H1 (cell line): ENCODE measurements at regions not wholly inside any gene's neighbourhood (a gene's known extent, or its start where the extent isn't known, plus 50 kb on each side); places are given as distances from the start of the nearest gene placed in this dataset.

Source experiments
- ASH2L ChIP-seq: fragments of 200-600, 300-600 bp; sonication (generic); IDR thresholded peaks from one replicate; pipeline ENCODE4 v1.7.1; 2017; ENCODE audit warnings: low read length
- BACH1 ChIP-seq: IDR thresholded peaks from 2 replicates; pipeline ENCODE4 v1.6.1; 2012; ENCODE audit warnings: low read length, improper control_type of control experiment
- BCL11A ChIP-seq, 2 experiments: IDR thresholded peaks; one replicate each; pipeline ENCODE4 v1.6.1; 2011; ENCODE audit warnings: low read depth in 2 of 2, low read length in 2 of 2, mild to moderate bottlenecking in 2 of 2
- JUND ChIP-seq: IDR thresholded peaks from 2 replicates; pipeline ENCODE4 v1.6.1; 2011; ENCODE audit warnings: mild to moderate bottlenecking, improper control_type of control experiment, low read length
- KDM5A ChIP-seq: fragments of 200-600 bp; IDR thresholded peaks from 2 replicates; pipeline ENCODE4 v1.7.1; 2012; ENCODE audit warnings: mild to moderate bottlenecking, low read length, inconsistent platforms, mixed read lengths
- SP2 ChIP-seq: IDR thresholded peaks from 2 replicates; pipeline ENCODE4 v1.6.1; 2012; ENCODE audit warnings: mild to moderate bottlenecking, low read length, inconsistent platforms
- SP4 ChIP-seq: IDR thresholded peaks from 2 replicates; pipeline ENCODE4 v1.6.1; 2012; ENCODE audit warnings: low read length, inconsistent platforms
- USF2 ChIP-seq: IDR thresholded peaks from 2 replicates; pipeline ENCODE4 v1.6.1; 2011; ENCODE audit warnings: low read length, improper control_type of control experiment
- TF ChIP-seq, protein P1 (sequence below), 3 experiments: IDR thresholded peaks; 1 replicate in 2 of 3; 2 replicates in 1 of 3; pipeline versions ENCODE4 v1.5.1 to v1.6.1; 2011; ENCODE audit warnings: low read length in 3 of 3, mild to moderate bottlenecking in 3 of 3, inconsistent platforms in 2 of 3, low read depth in 1 of 3, moderate library complexity in 1 of 3; ENCODE audit not compliant: insufficient read depth in 1 of 3; ENCODE audit errors: control extremely low read depth in 1 of 3

DNA sequence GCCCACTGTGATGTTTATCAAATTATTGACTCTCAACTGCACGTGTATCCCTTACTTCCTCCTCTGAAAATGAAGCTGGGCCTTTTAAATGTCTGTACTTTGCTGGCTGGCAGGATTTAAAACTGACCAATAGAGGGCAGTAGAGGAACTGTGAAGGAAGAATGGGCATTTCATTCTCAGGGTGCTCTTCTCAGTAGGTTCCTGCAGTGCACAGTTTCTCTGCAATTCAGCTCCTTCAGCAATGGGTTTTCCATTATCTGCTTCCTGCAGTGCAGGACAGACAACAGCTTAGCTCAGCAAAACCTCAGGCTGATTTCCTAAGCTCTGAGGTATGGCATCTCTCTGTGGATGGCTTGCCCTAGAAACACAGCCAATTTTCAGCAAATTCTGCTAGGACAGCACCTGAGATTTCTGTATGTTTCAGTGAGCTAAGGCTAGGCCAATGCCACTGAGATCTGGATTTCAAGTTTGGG lies 298.4 kb upstream of the PRDM9 start (continued):
- TF ChIP-seq, protein P1, sequence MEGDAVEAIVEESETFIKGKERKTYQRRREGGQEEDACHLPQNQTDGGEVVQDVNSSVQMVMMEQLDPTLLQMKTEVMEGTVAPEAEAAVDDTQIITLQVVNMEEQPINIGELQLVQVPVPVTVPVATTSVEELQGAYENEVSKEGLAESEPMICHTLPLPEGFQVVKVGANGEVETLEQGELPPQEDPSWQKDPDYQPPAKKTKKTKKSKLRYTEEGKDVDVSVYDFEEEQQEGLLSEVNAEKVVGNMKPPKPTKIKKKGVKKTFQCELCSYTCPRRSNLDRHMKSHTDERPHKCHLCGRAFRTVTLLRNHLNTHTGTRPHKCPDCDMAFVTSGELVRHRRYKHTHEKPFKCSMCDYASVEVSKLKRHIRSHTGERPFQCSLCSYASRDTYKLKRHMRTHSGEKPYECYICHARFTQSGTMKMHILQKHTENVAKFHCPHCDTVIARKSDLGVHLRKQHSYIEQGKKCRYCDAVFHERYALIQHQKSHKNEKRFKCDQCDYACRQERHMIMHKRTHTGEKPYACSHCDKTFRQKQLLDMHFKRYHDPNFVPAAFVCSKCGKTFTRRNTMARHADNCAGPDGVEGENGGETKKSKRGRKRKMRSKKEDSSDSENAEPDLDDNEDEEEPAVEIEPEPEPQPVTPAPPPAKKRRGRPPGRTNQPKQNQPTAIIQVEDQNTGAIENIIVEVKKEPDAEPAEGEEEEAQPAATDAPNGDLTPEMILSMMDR (IDR thresholded peaks at IDR 0.05; ENCODE audit: control extremely low read depth in 1 of 3, insufficient read depth in 1 of 3, low read depth in 1 of 3, low read length in 3 of 3) = peak in 2 of 3 experiments; percentile 75 to 91; a peak in 3 of 4 replicates
- TF ChIP-seq USF2 (no peak), SP2 (no peak), ASH2L (no peak), BACH1 (no peak), JUND (no peak), SP4 (no peak), KDM5A (no peak), BCL11A (IDR thresholded peaks at IDR 0.05; ENCODE audit: low read depth in 2 of 2, low read length in 2 of 2) (no peak)
- TF ChIP-seq, all 59 proteins: peak for 7
